ENCODE measurements at regions not wholly inside any gene's neighbourhood (a gene's known extent, or its start where the extent isn't known, plus 50 kb on each side); places are given as distances from the start of the nearest gene placed in this dataset.

DNA sequence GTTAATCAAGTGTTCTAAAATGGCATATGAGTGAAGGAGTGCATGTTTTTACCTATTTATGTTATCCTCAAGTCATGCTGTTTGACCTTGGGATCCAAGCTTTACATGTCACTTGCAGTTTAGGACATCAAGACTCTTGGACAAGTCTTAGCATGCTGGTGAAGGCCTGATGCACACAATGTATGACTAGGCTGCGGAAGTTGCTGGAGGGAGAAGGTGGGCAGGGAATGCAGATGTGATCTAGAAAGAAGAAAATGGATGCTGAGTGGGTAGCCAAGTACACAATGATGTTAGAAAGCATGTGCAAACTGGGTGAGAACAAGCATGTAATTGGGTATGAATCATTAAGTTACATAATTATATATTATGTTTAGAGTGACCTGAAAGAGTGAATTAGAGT lies 301.8 kb downstream of the BRINP2 start:
- Histone ChIP-seq H3K36me3 (ENCODE audit: control insufficient read depth in 2 of 2, insufficient read depth in 2 of 2, low read length in 1 of 2) (no peaks in the 10 kb centered on the region), H3K27me3 (ENCODE audit: control insufficient read depth in 1 of 2, insufficient read depth in 2 of 2, low read length in 2 of 2) (no peaks in the 10 kb centered on the region), H3K27ac (ENCODE audit: low read depth in 2 of 2, low read length in 1 of 2) (no peak overlapping the region), H3K4me1 (ENCODE audit: control insufficient read depth in 2 of 2, insufficient read depth in 2 of 2, low read length in 1 of 2) (no peaks in the 10 kb centered on the region), H3K4me3 (ENCODE audit: low read depth in 1 of 2, low read length in 2 of 2) (no peak overlapping the region), H3K9me3 (ENCODE audit: control insufficient read depth in 2 of 2, insufficient read depth in 1 of 2, low read depth in 1 of 2, low read length in 1 of 2) (no peaks in the 10 kb centered on the region)
- 52 to 65% methylated on average over 1 of the region's 1 CpG for WGBS, 2 donors

DNA sequence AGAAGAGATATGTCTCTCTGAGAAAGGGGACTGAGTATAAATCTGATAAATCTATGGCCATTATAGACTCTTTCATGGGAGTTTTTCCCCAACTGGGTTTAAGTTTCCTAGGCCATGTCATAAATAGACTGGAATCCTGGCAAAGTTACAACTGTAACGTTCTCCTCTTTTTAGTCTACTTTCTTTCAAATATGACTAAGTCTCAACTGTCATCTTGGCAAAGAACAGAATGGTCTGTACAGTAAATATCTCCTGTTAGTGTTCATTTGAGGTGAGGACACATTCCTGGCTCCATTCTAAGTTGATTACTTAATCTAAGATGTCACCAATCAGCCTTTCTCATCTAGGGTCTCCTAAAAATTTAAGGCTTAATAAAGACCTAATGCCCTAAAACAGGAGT lies 300.5 kb downstream of the BRINP2 start:
- no peaks in the 10 kb centered on the region for H3K36me3 ChIP-seq (ENCODE audit: control insufficient read depth in 2 of 2, insufficient read depth in 2 of 2, low read length in 1 of 2)
- no peak overlapping the region for H3K4me3 ChIP-seq (ENCODE audit: low read depth in 1 of 2, low read length in 2 of 2)
- H3K27me3 ChIP-seq (ENCODE audit: control insufficient read depth in 1 of 2, insufficient read depth in 2 of 2, low read length in 2 of 2) = no peaks in the 10 kb centered on the region
- no peaks in the 10 kb centered on the region for H3K9me3 ChIP-seq (ENCODE audit: control insufficient read depth in 2 of 2, insufficient read depth in 1 of 2, low read depth in 1 of 2, low read length in 1 of 2)
- no peaks in the 10 kb centered on the region for H3K4me1 ChIP-seq (ENCODE audit: control insufficient read depth in 2 of 2, insufficient read depth in 2 of 2, low read length in 1 of 2)
- H3K27ac ChIP-seq (ENCODE audit: low read depth in 2 of 2, low read length in 1 of 2) = no peak overlapping the region
- 23 to 27% methylated on average over 1 of the region's 1 CpG for WGBS, 2 donors

DNA sequence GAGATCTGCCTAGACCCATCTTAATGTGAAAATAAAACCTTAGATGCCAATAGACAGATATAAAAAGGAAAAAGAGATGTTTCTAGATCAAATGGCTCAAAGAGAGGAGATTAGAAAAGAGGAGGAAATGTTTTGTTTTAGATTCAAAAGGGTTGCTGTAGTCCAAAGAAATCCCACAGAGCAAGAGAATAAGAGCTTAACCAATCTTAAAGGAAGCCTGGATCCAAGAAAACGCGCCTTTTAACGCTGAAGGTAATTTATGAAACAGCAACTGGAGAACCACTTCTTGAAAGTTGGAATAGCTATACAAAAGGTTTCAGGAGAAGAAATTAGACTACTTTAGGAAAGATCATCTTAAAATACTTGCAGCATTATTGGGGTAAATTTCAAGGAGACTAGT lies 298.8 kb downstream of the BRINP2 start:
- Histone ChIP-seq H3K4me1 (ENCODE audit: control insufficient read depth in 2 of 2, insufficient read depth in 2 of 2, low read length in 1 of 2) (no peaks in the 10 kb centered on the region), H3K9me3 (ENCODE audit: control insufficient read depth in 2 of 2, insufficient read depth in 1 of 2, low read depth in 1 of 2, low read length in 1 of 2) (no peaks in the 10 kb centered on the region), H3K27ac (ENCODE audit: low read depth in 2 of 2, low read length in 1 of 2) (no peak overlapping the region), H3K4me3 (ENCODE audit: low read depth in 1 of 2, low read length in 2 of 2) (no peak overlapping the region), H3K27me3 (ENCODE audit: control insufficient read depth in 1 of 2, insufficient read depth in 2 of 2, low read length in 2 of 2) (no peaks in the 10 kb centered on the region), H3K36me3 (ENCODE audit: control insufficient read depth in 2 of 2, insufficient read depth in 2 of 2, low read length in 1 of 2) (no peaks in the 10 kb centered on the region)
- WGBS, 2 donors = 94 to 95% methylated on average over 3 of the region's 3 CpGs

DNA sequence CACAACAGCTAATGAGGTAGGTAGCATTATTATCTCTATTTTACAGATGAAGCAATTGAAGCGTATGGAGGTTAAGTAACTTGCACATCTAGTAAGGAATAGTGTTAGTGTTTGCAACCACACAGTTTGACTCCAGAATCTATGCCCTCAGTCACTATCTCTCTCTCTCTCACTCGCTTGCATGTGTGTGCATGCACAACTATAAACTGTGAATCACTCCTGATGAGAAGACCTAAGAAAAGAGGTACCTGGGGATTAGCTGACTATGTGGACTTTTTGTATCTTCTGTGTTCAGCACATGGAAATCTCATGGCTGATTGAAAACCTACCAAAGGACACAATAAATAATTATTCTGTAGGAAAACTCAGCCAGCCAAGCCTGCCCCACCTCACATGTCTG lies 295.5 kb downstream of the BRINP2 start:
- no peaks in the 10 kb centered on the region for H3K4me1 ChIP-seq (ENCODE audit: control insufficient read depth in 2 of 2, insufficient read depth in 2 of 2, low read length in 1 of 2)
- H3K27ac ChIP-seq (ENCODE audit: low read depth in 2 of 2, low read length in 1 of 2) = no peak overlapping the region
- no peak overlapping the region for H3K4me3 ChIP-seq (ENCODE audit: low read depth in 1 of 2, low read length in 2 of 2)
- 71 to 72% methylated on average over 2 of the region's 2 CpGs for WGBS, 2 donors
- H3K9me3 ChIP-seq (ENCODE audit: control insufficient read depth in 2 of 2, insufficient read depth in 1 of 2, low read depth in 1 of 2, low read length in 1 of 2) = no peaks in the 10 kb centered on the region
- H3K27me3 ChIP-seq (ENCODE audit: control insufficient read depth in 1 of 2, insufficient read depth in 2 of 2, low read length in 2 of 2) = no peaks in the 10 kb centered on the region
- H3K36me3 ChIP-seq (ENCODE audit: control insufficient read depth in 2 of 2, insufficient read depth in 2 of 2, low read length in 1 of 2) = no peaks in the 10 kb centered on the region

DNA sequence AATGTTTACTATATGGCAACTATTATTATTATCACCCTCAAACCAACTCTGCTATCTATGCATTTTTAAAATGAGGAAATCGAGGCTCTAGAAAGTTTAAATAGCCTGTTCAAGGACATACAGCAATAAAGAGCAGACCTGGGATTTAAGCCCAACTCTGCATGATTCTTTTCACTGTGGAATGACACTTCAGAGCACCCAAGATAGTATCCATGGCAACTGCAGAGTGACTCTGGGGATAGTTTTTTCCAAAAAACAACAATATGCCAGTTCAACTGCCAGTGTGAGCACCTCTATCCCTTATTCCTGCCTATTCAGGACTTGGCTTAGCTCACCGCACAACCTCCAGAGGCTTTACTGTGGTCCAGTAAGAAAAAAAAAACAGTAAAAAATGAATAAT lies 293.9 kb downstream of the BRINP2 start:
- no peaks in the 10 kb centered on the region for H3K36me3 ChIP-seq (ENCODE audit: control insufficient read depth in 2 of 2, insufficient read depth in 2 of 2, low read length in 1 of 2)
- 64 to 72% methylated on average over 2 of the region's 2 CpGs for WGBS, 2 donors
- H3K27ac ChIP-seq (ENCODE audit: low read depth in 2 of 2, low read length in 1 of 2) = no peak overlapping the region
- no peak overlapping the region for H3K4me3 ChIP-seq (ENCODE audit: low read depth in 1 of 2, low read length in 2 of 2)
- no peaks in the 10 kb centered on the region for H3K9me3 ChIP-seq (ENCODE audit: control insufficient read depth in 2 of 2, insufficient read depth in 1 of 2, low read depth in 1 of 2, low read length in 1 of 2)
- no peaks in the 10 kb centered on the region for H3K27me3 ChIP-seq (ENCODE audit: control insufficient read depth in 1 of 2, insufficient read depth in 2 of 2, low read length in 2 of 2)
- no peaks in the 10 kb centered on the region for H3K4me1 ChIP-seq (ENCODE audit: control insufficient read depth in 2 of 2, insufficient read depth in 2 of 2, low read length in 1 of 2)

DNA sequence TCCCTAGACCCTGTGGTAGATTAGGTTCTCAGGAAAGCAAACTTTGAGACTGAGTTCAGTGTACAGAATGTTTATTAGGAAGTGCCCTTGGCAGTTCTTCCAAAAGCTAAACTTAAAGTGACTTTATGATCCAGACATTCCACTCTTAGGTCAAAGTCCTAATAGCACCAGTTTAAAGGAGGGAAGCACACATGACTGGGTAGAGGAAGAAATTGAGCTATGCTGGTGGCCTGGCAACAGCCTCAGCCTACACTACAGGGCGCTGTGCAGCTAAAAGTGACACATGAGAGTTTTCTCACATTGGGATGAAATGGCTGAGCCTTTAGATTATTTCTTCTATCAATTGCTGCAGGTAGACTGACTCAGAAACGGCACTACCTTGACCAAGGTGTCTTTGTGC lies 280.4 kb downstream of the BRINP2 start:
- Histone ChIP-seq H3K9me3 (ENCODE audit: control insufficient read depth in 2 of 2, insufficient read depth in 1 of 2, low read depth in 1 of 2, low read length in 1 of 2) (no peaks in the 10 kb centered on the region), H3K4me1 (ENCODE audit: control insufficient read depth in 2 of 2, insufficient read depth in 2 of 2, low read length in 1 of 2) (no peaks in the 10 kb centered on the region), H3K27ac (ENCODE audit: low read depth in 2 of 2, low read length in 1 of 2) (no peak overlapping the region), H3K36me3 (ENCODE audit: control insufficient read depth in 2 of 2, insufficient read depth in 2 of 2, low read length in 1 of 2) (no peaks in the 10 kb centered on the region), H3K27me3 (ENCODE audit: control insufficient read depth in 1 of 2, insufficient read depth in 2 of 2, low read length in 2 of 2) (no peaks in the 10 kb centered on the region), H3K4me3 (ENCODE audit: low read depth in 1 of 2, low read length in 2 of 2) (no peak overlapping the region)
- 78 to 82% methylated on average over 2 of the region's 2 CpGs for WGBS, 2 donors

DNA sequence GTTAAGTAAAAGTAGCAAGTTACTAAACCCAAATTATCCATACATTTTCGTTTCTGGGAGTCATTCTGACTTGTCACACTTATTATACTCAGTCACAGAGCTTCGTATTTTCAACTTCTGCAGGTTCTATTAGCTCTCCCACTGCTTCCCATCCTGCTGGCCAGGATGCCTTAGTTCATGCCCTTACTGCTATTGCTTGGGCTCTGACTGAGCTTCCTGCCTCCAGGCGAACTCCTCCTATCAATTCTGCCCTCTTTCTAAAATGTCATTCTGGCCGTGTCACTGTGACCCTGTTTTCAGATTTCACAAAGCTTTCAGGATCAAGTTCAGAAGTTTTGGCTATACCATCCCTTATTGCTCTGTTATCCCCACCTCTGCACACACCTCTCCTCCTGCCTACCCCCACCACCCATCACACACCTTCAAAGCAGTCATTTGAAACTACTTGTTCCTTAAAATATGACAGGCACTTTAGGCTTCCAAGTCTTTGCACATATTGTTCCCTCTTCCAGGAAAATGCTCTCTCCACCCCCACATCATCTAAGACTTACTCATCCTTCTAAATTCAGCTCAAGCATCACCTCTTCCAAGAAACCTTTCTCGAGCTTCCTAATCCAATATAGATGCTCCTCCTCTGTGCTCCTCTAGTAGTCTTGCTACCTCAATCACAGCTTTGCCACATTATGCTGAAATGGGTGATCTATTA lies 278.0 kb downstream of the BRINP2 start:
- no peaks in the 10 kb centered on the region for H3K9me3 ChIP-seq (ENCODE audit: control insufficient read depth in 2 of 2, insufficient read depth in 1 of 2, low read depth in 1 of 2, low read length in 1 of 2)
- no peaks in the 10 kb centered on the region for H3K36me3 ChIP-seq (ENCODE audit: control insufficient read depth in 2 of 2, insufficient read depth in 2 of 2, low read length in 1 of 2)
- 42 to 53% methylated on average over 5 of the region's 5 CpGs for WGBS, 2 donors

DNA sequence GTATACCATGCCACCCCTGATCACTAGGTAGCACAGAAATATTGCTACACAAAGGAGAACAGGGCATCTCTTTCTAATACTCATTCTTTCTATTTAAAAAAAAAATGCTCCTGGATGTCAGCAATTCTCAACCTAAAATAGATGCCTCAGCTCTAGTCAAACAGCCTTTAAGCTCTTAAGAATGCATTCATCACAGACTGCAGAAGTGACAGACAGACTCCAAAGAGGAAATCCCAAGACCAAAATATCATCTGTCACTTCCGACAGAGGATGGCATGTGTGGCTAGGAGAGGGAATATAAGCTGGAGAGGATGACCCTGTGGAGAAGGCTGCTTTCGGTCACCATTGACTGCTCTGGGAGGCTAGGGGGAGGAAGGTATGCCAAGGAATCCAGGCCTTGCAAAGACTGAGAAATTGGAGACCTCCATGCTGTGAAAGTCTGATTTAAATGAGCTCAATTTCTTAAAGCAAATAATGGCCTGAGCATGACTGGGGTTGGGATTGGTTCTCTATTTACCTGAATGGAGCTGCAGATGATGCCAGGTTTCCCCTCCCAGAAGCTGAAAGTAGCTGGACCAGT lies 277.4 kb downstream of the BRINP2 start:
- no peaks in the 10 kb centered on the region for H3K4me1 ChIP-seq (ENCODE audit: control insufficient read depth in 2 of 2, insufficient read depth in 2 of 2, low read length in 1 of 2)
- H3K4me3 ChIP-seq (ENCODE audit: low read depth in 1 of 2, low read length in 2 of 2) = no peak overlapping the region
- no peaks in the 10 kb centered on the region for H3K36me3 ChIP-seq (ENCODE audit: control insufficient read depth in 2 of 2, insufficient read depth in 2 of 2, low read length in 1 of 2)
- no peak overlapping the region for H3K27ac ChIP-seq (ENCODE audit: low read depth in 2 of 2, low read length in 1 of 2)
- 74 to 81% methylated on average over 2 of the region's 2 CpGs for WGBS, 2 donors
- no peaks in the 10 kb centered on the region for H3K9me3 ChIP-seq (ENCODE audit: control insufficient read depth in 2 of 2, insufficient read depth in 1 of 2, low read depth in 1 of 2, low read length in 1 of 2)
- H3K27me3 ChIP-seq (ENCODE audit: control insufficient read depth in 1 of 2, insufficient read depth in 2 of 2, low read length in 2 of 2) = no peaks in the 10 kb centered on the region

More for the DNA sequence above, 278.0 kb downstream of the BRINP2 start:
- no peak overlapping the region for H3K4me3 ChIP-seq (ENCODE audit: low read depth in 1 of 2, low read length in 2 of 2)
- no peaks in the 10 kb centered on the region for H3K27me3 ChIP-seq (ENCODE audit: control insufficient read depth in 1 of 2, insufficient read depth in 2 of 2, low read length in 2 of 2)
- no peaks in the 10 kb centered on the region for H3K4me1 ChIP-seq (ENCODE audit: control insufficient read depth in 2 of 2, insufficient read depth in 2 of 2, low read length in 1 of 2)
- H3K27ac ChIP-seq (ENCODE audit: low read depth in 2 of 2, low read length in 1 of 2) = no peak overlapping the region

DNA sequence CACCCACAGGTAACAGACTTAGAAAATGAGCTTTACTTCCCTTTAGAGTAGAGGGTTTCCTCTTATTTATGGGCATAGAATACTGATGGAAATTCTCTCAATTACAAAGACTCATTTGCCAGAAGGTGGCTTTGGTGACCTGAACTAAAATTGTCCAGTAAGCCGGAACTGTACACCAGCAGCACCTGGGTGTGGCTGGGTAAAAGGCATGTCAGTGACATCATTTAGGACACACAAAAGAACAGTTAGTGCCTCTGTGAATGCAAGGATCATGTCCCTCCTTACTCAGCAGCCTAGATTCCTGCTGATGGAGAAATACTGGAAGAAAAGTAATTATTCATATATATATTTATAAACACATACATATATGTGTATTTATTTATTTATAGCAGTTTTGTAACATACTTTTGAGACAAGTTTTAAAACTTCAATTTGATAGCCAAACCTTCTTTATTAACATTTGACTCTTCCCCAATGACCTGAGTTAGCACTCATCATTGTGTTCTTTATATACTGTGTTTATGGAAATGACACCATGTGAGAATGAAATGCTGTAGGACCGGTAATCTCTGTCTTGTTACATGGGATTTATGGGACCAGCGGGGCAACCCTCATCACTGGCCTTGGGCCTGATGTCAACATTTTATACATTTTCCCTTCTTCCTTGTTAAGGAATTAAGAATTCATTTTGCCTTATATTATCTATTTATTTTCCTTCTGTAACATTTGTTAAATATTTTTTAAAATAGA lies 274.4 kb downstream of the BRINP2 start:
- Histone ChIP-seq H3K27me3 (ENCODE audit: control insufficient read depth in 1 of 2, insufficient read depth in 2 of 2, low read length in 2 of 2) (no peaks in the 10 kb centered on the region), H3K9me3 (ENCODE audit: control insufficient read depth in 2 of 2, insufficient read depth in 1 of 2, low read depth in 1 of 2, low read length in 1 of 2) (no peaks in the 10 kb centered on the region), H3K27ac (ENCODE audit: low read depth in 2 of 2, low read length in 1 of 2) (no peak overlapping the region), H3K4me1 (ENCODE audit: control insufficient read depth in 2 of 2, insufficient read depth in 2 of 2, low read length in 1 of 2) (no peaks in the 10 kb centered on the region), H3K36me3 (ENCODE audit: control insufficient read depth in 2 of 2, insufficient read depth in 2 of 2, low read length in 1 of 2) (no peaks in the 10 kb centered on the region), H3K4me3 (ENCODE audit: low read depth in 1 of 2, low read length in 2 of 2) (no peak overlapping the region)
- WGBS, 2 donors = 61 to 68% methylated on average over 3 of the region's 3 CpGs
